ENCODE measurements at regions not wholly inside any gene's neighbourhood (a gene's known extent, or its start where the extent isn't known, plus 50 kb on each side); places are given as distances from the start of the nearest gene placed in this dataset.

DNA sequence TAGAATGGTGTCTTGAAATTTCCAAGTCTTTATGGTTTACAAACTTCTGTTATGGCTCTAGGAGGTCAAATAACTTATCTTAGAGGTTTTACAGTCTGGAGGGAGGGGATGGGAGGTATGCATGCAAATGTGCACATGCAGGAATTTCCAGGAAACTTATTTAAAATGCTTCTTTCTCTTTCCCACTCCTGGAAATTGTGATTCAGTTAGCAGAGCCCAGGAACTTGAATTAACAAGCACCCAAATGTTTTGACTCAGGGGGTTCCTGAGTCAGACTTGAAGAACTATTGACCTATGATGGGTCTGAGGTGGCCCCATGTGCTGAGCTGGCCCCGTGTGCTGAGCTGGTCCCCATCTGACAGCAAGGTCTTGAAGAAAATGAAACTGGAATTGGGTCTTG lies 669.4 kb downstream of the INHBA start:
- Mint-ChIP-seq H3K27ac (no peak overlapping the region), H3K4me3 (no peak overlapping the region), H3K36me3 (ENCODE audit: low read depth) (no peaks in the 10 kb centered on the region), H3K27me3 (ENCODE audit: insufficient read depth, low read depth, poor library complexity) (peaks cover 2% of the 10 kb centered on the region), H3K9me3 (no peaks in the 10 kb centered on the region; the same call in 2 of the 3 replicates), H3K4me1 (peaks cover 4% of the 10 kb centered on the region)
- no peaks in the 10 kb centered on the region for H3K36me3 ChIP-seq (ENCODE audit: insufficient read depth)
- H3K4me3 ChIP-seq = no peak overlapping the region
- TF ChIP-seq POLR2AphosphoS5 (IDR thresholded peaks at IDR 0.05; ENCODE audit: low read depth) (no peak), ZNF462 (CRISPR knock-in tag; IDR thresholded peaks at IDR 0.05) (no peak), EZH2phosphoT487 (IDR thresholded peaks at IDR 0.05; ENCODE audit: unreplicated experiment) (no peak), ETS1 (IDR thresholded peaks at IDR 0.05) (no peak), NANOG (IDR thresholded peaks at IDR 0.05; ENCODE audit: borderline replicate concordance) (no peak)
- H3K79me2 ChIP-seq (replicated peaks; ENCODE audit: insufficient read depth) = no peaks in the 10 kb centered on the region
- no peaks in the 10 kb centered on the region for H3K27me3 ChIP-seq (ENCODE audit: insufficient read depth)
- DNase-seq (ENCODE audit: low spot score) (no peak), ATAC-seq (no peak)
- H3K4me1 ChIP-seq (ENCODE audit: insufficient read depth) = no peaks in the 10 kb centered on the region
- H3F3A ChIP-seq (replicated peaks; ENCODE audit: low read depth) = no peaks in the 10 kb centered on the region
- no peak overlapping the region for H2AFZ ChIP-seq
- no peaks in the 10 kb centered on the region; the same call in 1 of the 2 replicates for H4K20me1 ChIP-seq (replicated peaks; ENCODE audit: insufficient read depth)
- no peak overlapping the region for H3K4me2 ChIP-seq
- H3K9me2 ChIP-seq (ENCODE audit: insufficient read depth) = 0 out of 2 replicates have a peak, but pooled peaks cover 9% of the 10 kb centered on the region
- H3K27ac ChIP-seq (ENCODE audit: low read depth) = no peak overlapping the region

GRCh38 chr7:41030673-41031072 lies 672.2 kb downstream of the INHBA start:
- no peak overlapping the region for H2AFZ ChIP-seq
- Mint-ChIP-seq H3K27me3 (ENCODE audit: insufficient read depth, low read depth, poor library complexity) (peaks cover 2% of the 10 kb centered on the region), H3K36me3 (ENCODE audit: low read depth) (no peaks in the 10 kb centered on the region), H3K4me1 (peaks cover under 1% of the 10 kb centered on the region), H3K4me3 (no peak overlapping the region; the same call in 2 of the 3 replicates), H3K9me3 (no peaks in the 10 kb centered on the region; the same call in 2 of the 3 replicates), H3K27ac (no peak overlapping the region)
- DNase-seq (ENCODE audit: low spot score) (no peak), ATAC-seq (no peak)
- H3K36me3 ChIP-seq (ENCODE audit: insufficient read depth) = no peaks in the 10 kb centered on the region
- no peaks in the 10 kb centered on the region for H3K27me3 ChIP-seq (ENCODE audit: insufficient read depth)
- no peak overlapping the region for H3K4me2 ChIP-seq
- 0 out of 2 replicates have a peak, but pooled peaks cover 9% of the 10 kb centered on the region for H3K9me2 ChIP-seq (ENCODE audit: insufficient read depth)
- H3K4me3 ChIP-seq = no peak overlapping the region
- H3F3A ChIP-seq (replicated peaks; ENCODE audit: low read depth) = no peaks in the 10 kb centered on the region
- no peaks in the 10 kb centered on the region for H3K4me1 ChIP-seq (ENCODE audit: insufficient read depth)
- no peaks in the 10 kb centered on the region; the same call in 1 of the 2 replicates for H4K20me1 ChIP-seq (replicated peaks; ENCODE audit: insufficient read depth)
- H3K27ac ChIP-seq (ENCODE audit: low read depth) = no peak overlapping the region
- H3K79me2 ChIP-seq (replicated peaks; ENCODE audit: insufficient read depth) = no peaks in the 10 kb centered on the region
- no peak for TF ChIP-seq ZNF462 (CRISPR knock-in tag; IDR thresholded peaks at IDR 0.05)

Measured in GM23338 (cell line).